Fibroblast of lung (primary cell): ENCODE measurements at regions not wholly inside any gene's neighbourhood (a gene's known extent, or its start where the extent isn't known, plus 50 kb on each side); places are given as distances from the start of the nearest gene placed in this dataset.

ENCODE experiments used
- DNase-seq, 2 donors: peaks; one replicate each; pipeline versions ENCODE4 v3.0.0 to v3.0.0-alpha.2; 2010; ENCODE audit warnings: low read depth in 2 of 2
- H2AFZ ChIP-seq: 2 replicates; pipeline ENCODE4 v1.5.1; 2012; ENCODE audit warnings: low read length, control low read depth, inconsistent platforms
- H3K27ac ChIP-seq: 2 replicates; pipeline ENCODE4 v1.5.1; 2011; ENCODE audit warnings: low read length, control low read depth; ENCODE audit not compliant: insufficient read depth
- H3K27me3 ChIP-seq: 2 replicates; pipeline ENCODE4 v1.5.1; 2011; ENCODE audit warnings: mild to moderate bottlenecking, low read length; ENCODE audit not compliant: control insufficient read depth, insufficient read depth
- H3K36me3 ChIP-seq: 2 replicates; pipeline ENCODE4 v1.5.1; 2011; ENCODE audit warnings: low read length; ENCODE audit not compliant: control insufficient read depth, insufficient read depth
- H3K4me1 ChIP-seq: 2 replicates; pipeline ENCODE4 v1.5.1; 2011; ENCODE audit warnings: low read length; ENCODE audit not compliant: control insufficient read depth, insufficient read depth; ENCODE audit errors: extremely low read depth
- H3K4me2 ChIP-seq: 2 replicates; pipeline ENCODE4 v1.5.1; 2011; ENCODE audit warnings: low read length, control low read depth; ENCODE audit not compliant: insufficient read depth; ENCODE audit errors: extremely low read depth
- H3K4me3 ChIP-seq, 4 experiments: fragments of 200-600 bp in 1 of 4; sonication (generic) in 1 of 4; replicated peaks in 1 of 4; 2 replicates each; pipeline ENCODE4 v1.5.1; 2011 to 2016; ENCODE audit warnings: low read length in 4 of 4, low read depth in 3 of 4, mild to moderate bottlenecking in 3 of 4, control low read depth in 2 of 4, inconsistent platforms in 1 of 4, mixed read lengths in 1 of 4; ENCODE audit not compliant: insufficient read depth in 1 of 4; ENCODE audit errors: control extremely low read depth in 1 of 4
- H3K79me2 ChIP-seq: 2 replicates; pipeline ENCODE4 v1.5.1; 2012; ENCODE audit warnings: mild to moderate bottlenecking, low read length, inconsistent platforms; ENCODE audit not compliant: control insufficient read depth, insufficient read depth
- H3K9ac ChIP-seq: 2 replicates; pipeline ENCODE4 v1.5.1; 2011; ENCODE audit warnings: mild to moderate bottlenecking, low read length, control low read depth; ENCODE audit not compliant: insufficient read depth
- H3K9me3 ChIP-seq: 2 replicates; pipeline ENCODE4 v1.5.1; 2012; ENCODE audit warnings: low read depth, low read length; ENCODE audit not compliant: control insufficient read depth, insufficient read depth
- H4K20me1 ChIP-seq: 2 replicates; pipeline ENCODE4 v1.5.1; 2011; ENCODE audit warnings: low read length; ENCODE audit not compliant: control insufficient read depth, insufficient read depth; ENCODE audit errors: extremely low read depth
- CTCF ChIP-seq, 2 donors: IDR thresholded peaks in 1 of 2; conservative IDR thresholded peaks in 1 of 2; 1 replicate in 1 of 2; 2 replicates in 1 of 2; pipeline ENCODE4 v1.5.1; 2011 to 2012; ENCODE audit warnings: low read length in 2 of 2, control low read depth in 1 of 2, inconsistent platforms in 1 of 2, low read depth in 1 of 2, mild to moderate bottlenecking in 1 of 2
- EZH2 ChIP-seq: IDR thresholded peaks from 2 replicates; pipeline ENCODE4 v1.5.1; 2012; ENCODE audit warnings: low read length, control low read depth, mild to moderate bottlenecking; ENCODE audit errors: missing control alignments

DNA sequence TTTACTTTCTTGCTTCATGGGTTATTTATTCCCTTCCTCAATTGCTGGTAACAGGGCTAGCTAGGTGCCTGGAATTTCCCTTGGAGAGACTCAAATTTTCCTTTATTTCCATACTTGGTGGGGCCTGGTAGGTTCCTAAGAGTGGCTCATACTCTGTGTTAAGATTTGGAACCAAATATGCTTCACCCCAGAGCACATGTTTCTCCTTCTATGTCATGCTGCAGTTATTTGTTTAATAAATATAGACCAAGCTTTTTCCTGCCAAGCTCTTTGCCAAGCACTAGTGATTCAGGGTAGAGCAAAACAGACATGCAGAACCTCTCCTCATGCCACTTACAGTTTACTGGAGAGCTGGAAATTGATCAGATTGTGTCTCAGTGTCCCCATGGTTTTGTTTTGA is 290.3 kb upstream of the SGCD start:
- Histone ChIP-seq H3K4me1 (no peaks in the 10 kb centered on the region), H2AFZ (no peak overlapping the region)
- no peak for TF ChIP-seq EZH2
- TF ChIP-seq CTCF (conservative IDR thresholded peaks at IDR 0.05 in 1 of 2, IDR thresholded peaks at IDR 0.05 in 1 of 2; ENCODE audit: low read depth in 1 of 2, low read length in 2 of 2): no peak

DNA sequence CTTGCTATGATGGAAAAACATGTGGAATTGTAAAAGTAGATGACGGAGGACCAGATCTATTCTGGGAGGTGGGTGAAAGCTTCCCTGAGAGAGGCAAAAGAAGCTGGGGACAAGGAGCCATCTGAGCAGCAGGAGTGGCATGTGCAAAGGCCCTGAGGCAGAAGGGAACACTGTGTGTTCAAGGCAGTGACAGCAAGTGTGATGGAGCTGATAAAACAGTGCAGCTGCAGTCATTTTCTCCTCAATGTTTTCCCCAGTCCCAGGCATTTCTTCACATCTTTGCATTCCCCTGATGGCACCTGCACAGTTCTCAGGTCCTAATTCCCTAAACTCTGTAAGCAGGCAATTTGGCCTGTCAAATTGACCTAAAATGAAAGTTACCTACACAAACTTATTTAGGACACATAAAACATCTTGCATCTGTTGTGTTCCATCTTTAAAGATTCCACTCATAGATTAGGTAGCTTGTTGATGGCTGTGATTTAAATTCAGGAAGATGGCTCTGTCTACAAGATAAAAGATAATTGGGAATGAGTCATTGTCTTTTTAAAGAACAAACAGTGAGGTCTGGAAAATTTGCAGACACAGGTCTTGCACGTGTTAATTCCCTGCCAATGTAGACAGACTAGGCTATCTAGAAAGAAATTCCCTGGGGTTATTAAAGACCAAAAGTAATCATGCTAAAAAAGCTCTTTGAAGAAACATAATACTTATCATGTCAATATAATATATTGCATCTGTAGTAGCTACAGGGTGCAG is 289.6 kb upstream of the SGCD start:
- Histone ChIP-seq H3K4me2 (no peak overlapping the region), H3K36me3 (no peaks in the 10 kb centered on the region), H2AFZ (no peak overlapping the region), H3K4me1 (no peaks in the 10 kb centered on the region), H3K27me3 (no peaks in the 10 kb centered on the region), H3K27ac (no peak overlapping the region), H3K9me3 (no peaks in the 10 kb centered on the region), H3K4me3 (no peak overlapping the region), H3K9ac (no peak overlapping the region), H3K79me2 (no peaks in the 10 kb centered on the region), H4K20me1 (no peaks in the 10 kb centered on the region)
- TF ChIP-seq EZH2 (no peak), CTCF (conservative IDR thresholded peaks at IDR 0.05 in 1 of 2, IDR thresholded peaks at IDR 0.05 in 1 of 2; ENCODE audit: low read depth in 1 of 2, low read length in 2 of 2) (no peak)
- no peak for DNase-seq

More for the DNA sequence above, 290.3 kb upstream of the SGCD start:
- H3K79me2 ChIP-seq: no peaks in the 10 kb centered on the region
- no peak overlapping the region for H3K4me3 ChIP-seq
- H3K4me2 ChIP-seq: no peak overlapping the region
- H4K20me1 ChIP-seq: no peaks in the 10 kb centered on the region
- no peaks in the 10 kb centered on the region for H3K27me3 ChIP-seq
- DNase-seq: peak in 1 of 2 donors; percentile 41
- no peaks in the 10 kb centered on the region for H3K9me3 ChIP-seq
- H3K9ac ChIP-seq: no peak overlapping the region
- H3K27ac ChIP-seq: no peak overlapping the region
- no peaks in the 10 kb centered on the region for H3K36me3 ChIP-seq

DNA sequence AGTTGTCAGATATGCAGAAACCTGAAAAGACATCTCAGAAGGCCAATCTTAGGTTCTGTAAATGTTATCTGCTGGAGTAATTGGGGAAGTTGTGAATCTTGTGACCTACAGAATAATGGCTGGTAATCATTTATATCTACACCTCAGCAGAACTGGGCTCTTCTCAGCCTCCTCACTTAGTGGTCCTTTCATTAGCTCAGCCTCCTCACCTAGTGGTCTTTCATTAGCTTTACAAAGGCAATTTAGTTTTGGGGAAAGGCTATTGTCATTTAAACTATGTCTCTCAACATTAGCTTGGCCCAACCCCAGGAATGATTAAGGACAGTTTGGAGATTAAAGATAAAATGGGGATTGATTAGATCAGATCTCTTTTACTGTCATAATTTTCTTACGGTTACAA is 284.2 kb upstream of the SGCD start:
- H4K20me1 ChIP-seq: no peaks in the 10 kb centered on the region
- no peaks in the 10 kb centered on the region for H3K9me3 ChIP-seq
- H3K36me3 ChIP-seq: no peaks in the 10 kb centered on the region
- H3K4me2 ChIP-seq: no peak overlapping the region
- H3K79me2 ChIP-seq: no peaks in the 10 kb centered on the region
- no peak overlapping the region for H3K9ac ChIP-seq
- H3K4me3 ChIP-seq: no peak overlapping the region
- H3K27me3 ChIP-seq: no peaks in the 10 kb centered on the region
- TF ChIP-seq CTCF (conservative IDR thresholded peaks at IDR 0.05 in 1 of 2, IDR thresholded peaks at IDR 0.05 in 1 of 2; ENCODE audit: low read depth in 1 of 2, low read length in 2 of 2) (no peak), EZH2 (no peak)
- no peak for DNase-seq
- H2AFZ ChIP-seq: no peak overlapping the region
- H3K4me1 ChIP-seq: no peaks in the 10 kb centered on the region
- no peak overlapping the region for H3K27ac ChIP-seq
